Hepatocyte (in vitro differentiated cells): ENCODE measurements at regions not wholly inside any gene's neighbourhood (a gene's known extent, or its start where the extent isn't known, plus 50 kb on each side); places are given as distances from the start of the nearest gene placed in this dataset.

Experiments used
- DNase-seq: peaks from one replicate; pipeline ENCODE4 v3.0.0-alpha.2; 2016; ENCODE audit warnings: low spot score
- H2AFZ ChIP-seq: fragments of 200-600 bp; sonication (generic); 2 replicates; pipeline ENCODE4 v1.6.0; 2016; ENCODE audit warnings: antibody characterized with exemption, mild to moderate bottlenecking
- H3K27ac ChIP-seq: fragments of 200-600 bp; sonication (generic); 2 replicates; pipeline ENCODE4 v1.5.1; 2016; ENCODE audit warnings: mild to moderate bottlenecking
- H3K27me3 ChIP-seq: fragments of 200-600 bp; sonication (generic); 2 replicates; pipeline ENCODE4 v1.6.1; 2016
- H3K36me3 ChIP-seq: fragments of 200-600 bp; sonication (generic); replicated peaks from 2 replicates; pipeline ENCODE4 v1.5.1; 2016; ENCODE audit warnings: low read depth; ENCODE audit not compliant: insufficient read depth
- H3K4me1 ChIP-seq: fragments of 200-600 bp; sonication (generic); 2 replicates; pipeline ENCODE4 v1.5.1; 2016; ENCODE audit warnings: mild to moderate bottlenecking, moderate library complexity; ENCODE audit not compliant: insufficient read depth
- H3K4me2 ChIP-seq: fragments of 200-600 bp; sonication (generic); 2 replicates; pipeline ENCODE4 v1.6.0; 2016
- H3K4me3 ChIP-seq: fragments of 200-600 bp; sonication (generic); 2 replicates; pipeline ENCODE4 v1.5.1; 2016; ENCODE audit warnings: mild to moderate bottlenecking
- H3K79me2 ChIP-seq: fragments of 200-600 bp; sonication (generic); 2 replicates; pipeline ENCODE4 v1.6.0; 2017; ENCODE audit warnings: mild to moderate bottlenecking
- H3K9me2 ChIP-seq: fragments of 200-600 bp; sonication (generic); replicated peaks from 2 replicates; pipeline ENCODE4 v1.6.0; 2017; ENCODE audit warnings: mild to moderate bottlenecking; ENCODE audit not compliant: insufficient read depth
- H3K9me3 ChIP-seq: fragments of 200-600 bp; sonication (generic); 2 replicates; pipeline ENCODE4 v1.5.1; 2016; ENCODE audit warnings: low read depth, mild to moderate bottlenecking
- H4K20me1 ChIP-seq: fragments of 200-600 bp; sonication (generic); 2 replicates; pipeline ENCODE4 v1.6.0; 2016; ENCODE audit warnings: mild to moderate bottlenecking; ENCODE audit not compliant: insufficient read depth, poor library complexity, severe bottlenecking
- EZH2 ChIP-seq: fragments of 200-600 bp; sonication (generic); IDR thresholded peaks from 2 replicates; pipeline ENCODE4 v1.6.1; 2016; ENCODE audit warnings: antibody characterized with exemption, mild to moderate bottlenecking, borderline replicate concordance
- EZH2phosphoT487 ChIP-seq: fragments of 200-600 bp; sonication (generic); IDR thresholded peaks from one replicate; pipeline ENCODE4 v1.6.1; 2018; ENCODE audit warnings: antibody characterized with exemption, mild to moderate bottlenecking, low read depth, moderate library complexity; ENCODE audit not compliant: unreplicated experiment, severe bottlenecking
- WGBS: methylation state at CpG from one replicate; pipeline ENCODE4 v1.1.6; 2016; ENCODE audit warnings: low lambda C conversion rate; ENCODE audit errors: missing lambda C conversion rate; 5-methylcytosine and 5-hydroxymethylcytosine counted together
- TF ChIP-seq, protein P1 (sequence below): fragments of 200-600 bp; sonication (generic); IDR thresholded peaks from 2 replicates; pipeline ENCODE4 v1.5.1; 2016; ENCODE audit warnings: antibody characterized with exemption, mild to moderate bottlenecking; ENCODE audit not compliant: poor library complexity

DNA sequence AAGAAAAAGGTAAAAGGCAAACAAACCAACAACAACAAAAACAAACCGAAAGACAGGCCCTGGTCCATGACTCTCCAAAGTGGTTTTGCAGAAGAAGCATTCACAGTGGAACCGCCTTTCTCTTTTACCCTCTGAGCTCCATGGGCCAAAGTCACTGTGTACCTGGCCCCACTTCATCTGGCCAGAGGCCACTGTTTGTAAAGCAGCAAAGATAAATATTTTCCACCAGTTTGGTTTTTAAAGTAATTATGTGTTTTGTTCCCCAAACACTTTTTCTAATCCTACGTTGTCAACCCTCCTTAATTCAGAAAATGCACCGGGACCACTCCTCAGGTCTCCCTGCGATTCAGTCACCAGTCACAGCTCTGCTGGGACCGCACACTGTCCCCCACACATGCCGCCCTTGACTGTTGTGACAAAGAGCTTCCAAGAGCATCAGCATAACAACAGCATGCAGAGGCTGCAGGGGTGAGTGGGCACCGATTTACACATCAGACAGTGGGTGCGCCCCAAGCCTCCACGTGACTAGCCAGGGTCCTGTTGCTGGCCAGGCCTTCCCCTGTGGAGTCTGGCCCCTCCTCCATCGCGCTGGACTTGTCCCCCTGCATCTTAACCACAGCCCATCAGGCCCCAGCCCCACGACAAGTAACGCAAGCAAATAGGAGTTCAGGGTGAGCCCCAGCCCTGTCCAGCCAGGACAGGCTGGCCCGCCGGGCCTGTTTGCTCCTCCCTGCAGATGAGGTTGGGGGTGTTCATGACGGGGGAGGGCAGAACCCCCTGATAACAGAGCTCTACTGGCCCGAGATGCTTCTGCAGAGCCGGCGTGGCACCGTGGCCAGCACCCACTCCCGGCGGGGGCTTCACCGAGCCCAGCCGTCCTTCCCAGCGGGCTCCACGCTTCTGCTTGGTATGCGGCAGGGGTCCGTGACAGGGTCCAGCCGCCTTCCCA lies 65.2 kb upstream of the DIO3 start:
- no peaks in the 10 kb centered on the region for H3K27me3 ChIP-seq
- DNase-seq = no peak
- WGBS = 65% methylated on average over 30 of the region's 30 CpGs

DNA sequence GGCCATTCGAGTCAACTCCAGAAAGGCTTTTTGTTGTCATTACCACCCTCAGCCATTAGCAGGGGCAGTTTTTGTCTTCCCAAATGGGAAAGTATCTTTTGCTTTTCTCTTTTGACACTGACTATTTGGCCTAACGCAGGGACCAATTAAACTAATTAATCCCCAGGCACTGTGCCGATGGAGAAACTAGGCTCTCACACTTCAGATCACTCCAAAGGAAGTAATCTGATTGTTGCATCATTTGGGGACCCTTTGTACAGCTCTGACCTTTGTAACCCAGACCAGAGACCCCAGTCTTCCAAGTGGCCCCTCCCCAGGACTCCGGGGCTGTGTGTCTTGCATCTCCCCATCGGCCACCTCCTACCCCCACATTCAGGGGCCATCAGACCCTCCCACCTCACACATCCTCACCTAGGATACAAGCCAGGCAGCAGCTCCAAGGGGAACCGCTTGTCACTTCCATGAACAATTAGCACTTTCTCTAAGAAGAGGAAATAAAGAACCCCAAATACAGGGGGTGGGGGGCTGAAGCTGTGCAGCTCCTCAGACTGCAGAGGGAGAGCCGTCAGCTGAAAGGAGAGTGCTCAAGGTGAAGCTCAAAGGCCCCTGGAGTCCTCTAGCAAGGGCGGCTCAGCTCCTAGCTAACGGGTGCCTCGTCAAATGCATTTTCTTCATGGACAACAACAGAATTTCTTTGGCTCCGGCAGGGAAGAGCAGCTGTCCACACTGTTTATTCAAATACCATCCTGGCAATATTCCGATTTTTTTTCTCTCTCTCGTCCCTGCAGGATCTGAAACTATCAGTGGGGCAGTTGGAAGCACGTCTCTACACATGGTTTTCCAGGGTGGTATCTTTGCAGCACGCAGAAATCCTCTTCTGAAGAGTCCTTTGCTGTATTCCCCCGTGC lies 64.3 kb upstream of the DIO3 start:
- WGBS = 70% methylated on average over 16 of the region's 16 CpGs
- no peaks in the 10 kb centered on the region for H3K36me3 ChIP-seq
- H3K9me3 ChIP-seq = no peaks in the 10 kb centered on the region
- peak overlapping the region; percentile 19 for H3K4me2 ChIP-seq
- peaks cover 14% of the 10 kb centered on the region for H3K4me1 ChIP-seq
- no peak overlapping the region for H2AFZ ChIP-seq
- H3K79me2 ChIP-seq = no peaks in the 10 kb centered on the region
- H3K27me3 ChIP-seq = no peaks in the 10 kb centered on the region
- DNase-seq = no peak
- no peak overlapping the region for H3K27ac ChIP-seq
- no peak for TF ChIP-seq EZH2
- TF ChIP-seq, protein P1, sequence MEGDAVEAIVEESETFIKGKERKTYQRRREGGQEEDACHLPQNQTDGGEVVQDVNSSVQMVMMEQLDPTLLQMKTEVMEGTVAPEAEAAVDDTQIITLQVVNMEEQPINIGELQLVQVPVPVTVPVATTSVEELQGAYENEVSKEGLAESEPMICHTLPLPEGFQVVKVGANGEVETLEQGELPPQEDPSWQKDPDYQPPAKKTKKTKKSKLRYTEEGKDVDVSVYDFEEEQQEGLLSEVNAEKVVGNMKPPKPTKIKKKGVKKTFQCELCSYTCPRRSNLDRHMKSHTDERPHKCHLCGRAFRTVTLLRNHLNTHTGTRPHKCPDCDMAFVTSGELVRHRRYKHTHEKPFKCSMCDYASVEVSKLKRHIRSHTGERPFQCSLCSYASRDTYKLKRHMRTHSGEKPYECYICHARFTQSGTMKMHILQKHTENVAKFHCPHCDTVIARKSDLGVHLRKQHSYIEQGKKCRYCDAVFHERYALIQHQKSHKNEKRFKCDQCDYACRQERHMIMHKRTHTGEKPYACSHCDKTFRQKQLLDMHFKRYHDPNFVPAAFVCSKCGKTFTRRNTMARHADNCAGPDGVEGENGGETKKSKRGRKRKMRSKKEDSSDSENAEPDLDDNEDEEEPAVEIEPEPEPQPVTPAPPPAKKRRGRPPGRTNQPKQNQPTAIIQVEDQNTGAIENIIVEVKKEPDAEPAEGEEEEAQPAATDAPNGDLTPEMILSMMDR = no peak
- no peak for TF ChIP-seq EZH2phosphoT487
- H3K9me2 ChIP-seq = no peaks in the 10 kb centered on the region
- no peak overlapping the region for H3K4me3 ChIP-seq
- H4K20me1 ChIP-seq = no peaks in the 10 kb centered on the region

More for the DNA sequence above, 65.2 kb upstream of the DIO3 start:
- no peaks in the 10 kb centered on the region for H3K9me2 ChIP-seq
- no peak overlapping the region for H3K4me2 ChIP-seq
- TF ChIP-seq EZH2phosphoT487 = no peak
- TF ChIP-seq, protein P1 = no peak
- no peak overlapping the region for H3K27ac ChIP-seq
- H4K20me1 ChIP-seq = no peaks in the 10 kb centered on the region
- peaks cover 14% of the 10 kb centered on the region for H3K4me1 ChIP-seq
- H3K79me2 ChIP-seq = no peaks in the 10 kb centered on the region
- H2AFZ ChIP-seq = no peak overlapping the region
- H3K36me3 ChIP-seq = no peaks in the 10 kb centered on the region
- no peaks in the 10 kb centered on the region for H3K9me3 ChIP-seq
- H3K4me3 ChIP-seq = no peak overlapping the region

DNA sequence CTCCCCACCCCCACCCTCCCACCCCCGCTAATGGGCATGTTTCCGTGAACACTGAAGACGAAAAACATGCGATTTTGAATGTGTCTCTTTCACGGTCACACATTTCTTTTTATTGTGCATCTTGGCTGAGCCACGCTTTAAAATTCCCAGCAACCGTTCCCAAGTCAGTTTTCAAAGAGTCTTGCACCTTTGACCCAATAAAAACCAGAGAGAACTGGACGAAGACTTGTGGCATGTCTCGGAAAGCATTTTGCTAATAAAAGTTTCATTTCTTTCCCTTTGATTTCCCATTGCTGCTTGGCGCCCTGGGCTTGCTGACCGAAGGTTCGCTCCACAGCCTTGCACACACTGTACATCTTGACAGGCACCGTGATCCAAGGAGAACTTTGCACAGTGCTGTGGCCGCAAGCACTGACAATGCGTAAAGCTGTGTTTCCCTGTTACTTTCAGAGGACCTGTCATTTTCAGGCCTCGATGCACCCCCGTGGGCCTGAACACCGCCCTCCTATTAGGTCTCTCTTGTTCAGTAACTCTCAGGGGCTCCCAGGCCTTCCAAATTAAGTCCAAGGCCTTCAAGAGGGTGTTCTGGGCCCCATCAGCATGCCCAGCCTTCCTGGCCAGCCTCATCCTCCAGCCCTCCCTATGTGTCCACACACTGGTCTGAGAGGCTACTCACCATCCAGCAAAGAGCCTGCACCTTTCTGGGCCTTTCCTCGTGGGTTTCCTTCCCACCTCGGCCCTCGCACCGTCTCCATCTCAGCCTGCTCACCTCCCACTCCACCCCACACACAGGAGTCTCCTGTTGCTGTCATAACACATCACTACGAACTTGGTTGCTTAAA lies 63.4 kb upstream of the DIO3 start:
- DNase-seq = no peak
- H2AFZ ChIP-seq = no peak overlapping the region
- TF ChIP-seq EZH2phosphoT487 (no peak), EZH2 (no peak)
- TF ChIP-seq, protein P1 = no peak
- no peak overlapping the region for H3K27ac ChIP-seq
- no peaks in the 10 kb centered on the region for H3K27me3 ChIP-seq
- no peaks in the 10 kb centered on the region for H4K20me1 ChIP-seq
- WGBS = 81% methylated on average over 23 of the region's 23 CpGs
- H3K4me2 ChIP-seq = peak overlapping the region; percentile 19
- no peaks in the 10 kb centered on the region for H3K79me2 ChIP-seq
- H3K9me3 ChIP-seq = no peaks in the 10 kb centered on the region
- H3K4me1 ChIP-seq = peaks cover 14% of the 10 kb centered on the region
- no peak overlapping the region for H3K4me3 ChIP-seq
- no peaks in the 10 kb centered on the region for H3K36me3 ChIP-seq
- no peaks in the 10 kb centered on the region for H3K9me2 ChIP-seq
